Activated CD4-positive, alpha-beta T cell treated with anti-CD3 and anti-CD28 coated beads, Interleukin-2, Interleukin-4, amounts not matched to agents 100 ng/mL and 50 ng/mL, durations not matched to agents 16 hours and 8 hours (primary cell): ENCODE measurements at regions not wholly inside any gene's neighbourhood (a gene's known extent, or its start where the extent isn't known, plus 50 kb on each side); places are given as distances from the start of the nearest gene placed in this dataset.
"Not testable (repeated sequence)": the region's sequence is repeated elsewhere in the genome, so short reads cannot be mapped to it uniquely, and the experiment has no call there.

Source experiments
- DNase-seq: peaks from one replicate; pipeline ENCODE4 v3.0.0-alpha.2; 2020; ENCODE audit warnings: low spot score

DNA sequence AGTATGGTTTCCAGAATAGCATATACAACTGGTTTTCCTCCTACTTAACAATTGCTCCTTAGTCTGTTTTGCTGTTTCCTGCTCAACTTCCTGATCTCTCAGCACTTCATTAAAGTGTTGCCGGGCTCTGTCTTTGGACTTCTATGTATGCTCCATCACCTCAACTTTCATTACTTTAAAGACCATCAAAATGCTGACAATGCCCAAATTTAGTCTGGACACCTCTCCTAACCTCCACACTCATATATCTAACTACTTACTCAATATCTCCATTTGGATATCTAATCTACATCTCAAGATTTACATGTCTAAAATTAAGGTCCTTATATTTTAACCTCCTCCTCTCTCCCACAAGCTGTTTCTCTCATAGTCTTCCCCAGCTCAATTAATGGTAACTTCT, 54.4 kb upstream of the LGR5 start:
- no peak for DNase-seq

DNA sequence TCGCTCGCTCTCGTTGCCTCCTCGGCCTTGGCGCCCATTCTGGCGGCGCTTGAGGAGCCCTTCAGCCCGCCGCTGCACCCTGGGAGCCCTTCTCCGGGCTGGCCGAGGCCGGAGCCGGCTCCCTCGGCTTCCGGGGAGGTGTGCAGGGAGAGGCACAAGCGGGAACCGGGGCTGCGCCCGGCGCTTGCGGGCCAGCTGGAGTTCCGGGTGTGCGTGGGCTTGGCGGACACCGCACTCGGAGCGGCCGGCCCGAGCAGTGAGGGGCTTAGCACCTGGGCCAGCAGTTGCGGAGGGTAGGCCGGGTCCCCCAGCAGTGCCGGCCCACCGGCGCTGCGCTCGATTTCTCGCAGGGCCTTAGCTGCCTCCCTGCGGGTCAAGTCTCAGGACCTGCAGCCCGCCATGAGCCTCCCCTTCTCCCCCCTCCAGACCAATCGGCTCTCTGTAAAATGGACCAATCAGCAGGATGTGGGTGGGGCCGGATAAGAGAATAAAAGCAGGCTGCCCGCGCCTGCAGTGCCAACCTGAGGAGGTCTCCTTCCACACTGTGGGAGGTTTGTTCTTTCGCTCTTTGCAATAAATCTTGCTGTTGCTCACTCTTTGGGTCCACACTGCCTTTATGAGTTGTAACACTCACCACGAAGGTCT, 62.8 kb upstream of the LGR5 start:
- DNase-seq = not testable (repeated sequence)

DNA sequence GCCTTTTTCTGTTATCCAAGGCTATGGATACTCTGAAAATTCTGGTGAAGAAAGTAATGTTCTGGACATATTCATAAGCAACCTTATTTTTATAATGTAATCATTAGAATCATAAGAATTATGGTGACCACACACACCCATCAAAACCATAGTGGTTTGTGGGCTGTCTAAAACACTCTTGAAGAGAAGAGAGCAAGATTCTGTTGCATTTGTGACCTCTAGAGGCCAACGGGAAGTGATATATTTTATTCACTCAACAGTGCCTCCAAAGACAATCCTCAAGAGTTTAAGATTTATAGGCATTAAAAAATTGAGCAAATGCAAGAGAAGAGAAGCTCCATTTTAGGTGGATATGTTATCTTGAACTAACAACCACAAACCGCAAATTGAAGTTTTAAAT, 68.5 kb upstream of the LGR5 start:
- no peak for DNase-seq

DNA sequence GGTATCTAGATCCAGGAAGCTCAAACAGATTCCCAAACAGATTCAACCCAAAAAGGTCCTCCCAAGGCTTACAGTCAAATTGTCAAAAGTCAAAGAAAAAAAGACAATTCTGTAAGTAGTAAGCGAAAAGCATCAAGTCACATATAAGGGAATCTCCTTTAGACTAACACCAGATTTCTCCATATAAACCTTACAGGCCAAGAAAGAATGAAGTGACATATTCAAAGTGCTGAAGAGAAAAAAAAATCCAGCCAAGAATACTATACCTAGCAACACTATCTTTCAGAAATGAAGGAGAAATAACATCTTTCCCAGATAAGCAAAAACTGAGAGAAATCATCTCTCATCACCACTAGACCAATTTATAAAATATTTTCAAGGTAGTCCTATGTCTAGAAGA, 79.6 kb upstream of the LGR5 start:
- no peak for DNase-seq

DNA sequence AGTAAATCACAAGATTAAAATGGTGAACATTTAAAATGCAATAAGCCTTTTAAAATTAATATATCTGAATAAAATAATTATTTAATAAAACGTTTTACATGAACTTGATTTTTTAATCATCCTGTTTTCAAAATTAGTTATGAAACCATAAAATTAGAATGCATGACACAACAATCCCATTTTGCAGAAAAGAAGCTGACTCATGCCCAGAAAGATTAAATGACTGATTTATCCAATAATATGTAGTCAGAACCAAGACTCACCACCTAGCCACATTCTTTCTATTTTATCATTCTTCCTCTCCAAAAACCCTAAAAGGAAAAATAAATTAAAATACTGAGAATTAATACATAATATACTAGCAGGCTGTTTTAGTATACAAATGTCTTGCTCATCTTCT, 83.0 kb upstream of the LGR5 start:
- no peak for DNase-seq

DNA sequence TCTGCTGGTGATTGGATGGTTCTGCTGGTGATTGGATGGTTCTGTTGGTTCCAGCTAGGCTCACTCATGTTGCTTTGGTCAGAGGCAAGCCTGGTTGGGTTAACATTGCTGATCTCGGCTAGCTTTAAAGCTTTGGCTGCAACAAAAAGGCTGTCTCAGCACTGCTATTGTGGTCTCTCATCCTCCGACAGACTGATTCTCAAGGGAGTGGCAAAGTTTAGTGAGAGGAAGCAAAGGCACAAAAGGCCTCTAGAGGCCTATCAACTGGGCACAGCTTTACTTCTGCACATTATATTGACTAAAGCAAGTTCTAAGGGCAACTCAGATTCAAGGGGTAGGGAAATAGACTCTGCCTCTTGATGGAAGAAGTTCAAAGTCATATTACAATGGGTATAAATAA, 84.7 kb upstream of the LGR5 start:
- no peak for DNase-seq

DNA sequence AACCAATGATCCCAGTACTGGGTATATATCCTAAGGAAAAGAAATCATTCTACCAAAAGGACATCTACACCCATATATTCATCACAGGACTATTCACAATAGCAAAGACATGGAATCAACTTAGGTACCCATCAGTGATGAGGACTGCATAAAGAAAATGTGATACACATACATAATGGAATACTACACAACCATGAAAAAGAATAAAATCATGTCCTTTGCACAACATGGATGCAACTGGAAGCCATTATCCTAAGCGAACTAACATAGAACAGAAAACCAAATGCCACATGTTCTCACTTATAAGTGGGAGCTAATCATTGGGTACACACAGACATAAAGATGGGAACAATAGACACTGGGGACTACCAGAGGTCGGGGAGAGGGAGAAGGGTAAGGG, 86.0 kb upstream of the LGR5 start:
- DNase-seq = no peak

DNA sequence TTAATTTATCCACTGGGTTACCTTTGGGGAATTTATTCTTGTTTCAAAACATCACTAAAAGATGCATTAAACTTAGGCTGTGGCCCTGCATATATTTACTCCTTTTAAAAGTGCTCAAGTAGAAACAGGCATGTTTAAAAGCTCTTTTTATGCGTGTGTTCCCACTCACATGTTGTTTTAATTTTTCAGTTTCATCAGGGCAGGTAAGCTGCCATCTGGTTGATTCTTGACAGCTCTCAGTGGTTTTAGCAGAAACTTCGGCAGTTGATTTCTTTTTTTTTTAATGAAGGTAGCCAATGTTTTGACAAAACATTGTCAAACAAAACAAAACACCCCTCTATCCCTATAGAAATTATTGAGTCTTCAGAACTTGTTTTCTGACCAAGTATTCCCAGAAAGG, 89.6 kb upstream of the LGR5 start:
- no peak for DNase-seq

DNA sequence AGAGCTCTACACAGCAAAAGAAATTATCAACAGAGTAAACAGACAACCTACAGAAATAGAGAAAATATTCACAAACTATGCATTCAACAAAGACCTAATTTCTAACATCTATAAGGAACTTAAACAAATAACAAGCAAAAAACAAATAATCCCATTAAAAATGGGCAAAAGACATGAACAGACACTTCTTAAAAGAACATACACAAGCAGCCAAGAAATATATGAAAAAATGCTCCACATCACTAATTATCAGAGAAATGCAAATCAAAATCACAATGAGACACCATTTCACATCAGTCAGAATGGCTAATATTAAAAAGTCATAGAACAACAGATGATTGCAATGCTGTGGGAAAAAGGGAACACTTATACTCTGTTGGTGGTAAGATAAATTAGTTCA, 100.7 kb upstream of the LGR5 start:
- no peak for DNase-seq

DNA sequence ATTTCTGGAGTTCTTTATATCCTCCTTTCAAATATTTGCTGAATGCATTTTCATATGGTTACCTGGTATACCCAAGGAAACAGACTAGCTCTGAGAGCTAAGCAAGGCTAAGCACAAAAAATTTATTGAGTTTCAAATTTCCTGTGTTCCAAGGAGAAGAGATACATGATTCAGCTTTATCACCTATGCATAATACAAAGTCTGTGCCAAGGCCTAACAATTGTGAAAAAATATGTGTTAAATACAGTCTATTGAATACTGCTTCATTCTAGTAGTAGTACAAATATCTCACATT, 103.7 kb upstream of the LGR5 start:
- DNase-seq = no peak

DNA sequence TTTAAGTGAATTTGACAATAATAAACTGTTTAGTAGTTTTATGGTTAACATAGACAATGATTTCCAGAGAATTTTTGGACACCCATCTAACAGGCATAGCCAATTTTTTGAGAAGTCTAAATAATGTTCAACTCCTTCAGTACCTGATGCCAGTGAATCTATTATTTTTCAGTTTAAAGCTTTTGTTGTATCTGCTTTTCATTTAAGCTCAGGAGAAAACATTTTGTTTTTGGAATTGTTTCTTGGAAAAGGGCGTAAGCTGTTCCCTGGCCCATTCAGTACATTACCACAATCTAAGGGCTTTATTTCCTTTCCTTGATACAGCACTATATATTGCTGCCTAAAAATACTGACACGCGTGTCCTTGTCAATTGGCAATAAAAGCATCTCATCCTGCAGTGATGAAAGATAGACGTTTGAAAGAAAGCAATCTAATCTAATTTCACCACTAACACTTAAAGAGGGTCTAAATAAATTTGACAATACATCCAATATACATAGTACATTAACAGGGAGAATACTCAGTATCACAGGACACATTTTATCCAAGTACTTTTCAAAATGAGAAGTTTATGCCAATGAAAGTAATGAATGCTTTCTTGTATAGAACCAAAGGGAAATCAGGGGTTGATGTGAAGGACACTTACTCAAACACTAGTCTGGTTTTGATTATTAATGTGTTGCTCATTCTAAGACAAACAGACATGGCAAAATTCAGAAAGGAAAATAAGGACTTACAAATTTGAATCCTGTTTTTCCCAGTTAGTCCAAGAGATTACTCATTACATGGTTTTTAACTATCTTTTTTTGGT, 104.2 kb upstream of the LGR5 start:
- DNase-seq = no peak

DNA sequence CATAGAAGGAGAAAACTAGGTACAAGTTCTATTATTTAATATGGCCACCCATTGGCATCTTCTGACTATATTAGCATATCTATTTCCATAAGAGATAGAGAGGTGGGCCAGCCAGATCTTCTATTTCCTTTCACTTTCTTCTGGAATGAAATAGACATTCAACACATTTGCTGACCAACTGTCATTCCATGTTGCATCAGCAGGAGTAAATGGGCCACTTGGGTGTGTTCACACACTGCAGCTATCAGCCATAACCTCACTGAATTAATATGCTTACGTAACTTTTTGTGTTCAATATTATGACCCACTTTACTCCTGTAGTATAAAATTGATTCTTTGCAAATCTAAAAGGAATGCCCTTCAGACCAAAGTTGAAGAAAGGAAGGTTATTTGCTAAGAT, 106.2 kb upstream of the LGR5 start:
- DNase-seq = no peak

DNA sequence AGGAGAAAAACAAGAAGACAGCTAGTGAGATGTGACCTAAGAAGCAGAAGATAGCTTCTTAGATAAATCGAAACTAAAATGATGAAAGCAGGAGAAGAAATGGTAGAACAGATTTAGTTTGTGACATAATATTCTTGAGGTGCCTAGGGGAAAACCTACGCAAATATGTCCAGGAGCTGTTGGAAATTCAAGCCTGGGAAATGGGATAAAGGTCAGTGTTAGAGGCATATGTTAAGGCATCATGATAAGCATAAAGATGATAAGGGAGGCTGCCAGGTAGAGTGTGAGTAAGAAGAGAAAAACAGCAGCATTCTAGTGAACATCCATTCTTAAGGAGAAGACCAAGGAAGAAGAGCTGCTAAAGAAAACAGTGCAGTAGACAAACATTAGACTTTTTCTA, 109.6 kb upstream of the LGR5 start:
- DNase-seq = no peak

DNA sequence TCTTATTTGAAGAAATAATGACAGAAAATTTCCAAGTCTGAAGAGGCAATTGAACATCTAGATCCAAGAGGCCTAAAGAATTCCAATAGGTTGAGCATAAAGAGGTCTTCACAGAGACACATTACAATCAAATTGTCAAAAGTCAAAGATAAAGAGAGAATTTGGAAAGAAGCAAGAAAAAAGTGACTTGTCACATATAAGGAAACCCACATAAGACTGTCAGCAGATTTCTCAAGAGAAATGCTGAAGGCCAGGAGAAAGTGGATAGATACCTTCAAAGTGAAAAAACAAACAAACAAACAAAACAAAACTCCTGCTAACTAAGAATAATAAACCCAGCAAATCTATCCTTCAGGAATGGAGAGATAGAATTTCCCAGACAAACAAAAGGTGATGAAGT, 118.1 kb upstream of the LGR5 start:
- DNase-seq = no peak

DNA sequence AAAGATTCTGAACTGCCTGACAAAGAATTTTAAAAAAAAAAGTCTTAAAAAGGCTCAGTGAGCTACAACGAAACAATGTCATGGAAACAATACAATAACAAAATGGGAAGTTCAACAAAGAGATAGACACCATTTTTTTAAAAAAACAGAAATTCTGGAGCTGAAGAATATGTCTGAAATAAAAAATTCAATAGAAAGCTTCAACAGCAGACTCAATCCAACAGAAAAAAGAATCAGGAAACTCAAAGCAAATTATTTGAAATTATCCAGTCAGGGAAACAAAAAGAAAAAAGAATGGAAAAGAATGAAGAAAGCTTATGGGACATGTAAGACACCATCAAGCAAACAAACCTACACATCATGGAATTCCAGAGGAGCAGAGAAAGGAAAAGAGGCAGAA, 118.5 kb upstream of the LGR5 start:
- no peak for DNase-seq

DNA sequence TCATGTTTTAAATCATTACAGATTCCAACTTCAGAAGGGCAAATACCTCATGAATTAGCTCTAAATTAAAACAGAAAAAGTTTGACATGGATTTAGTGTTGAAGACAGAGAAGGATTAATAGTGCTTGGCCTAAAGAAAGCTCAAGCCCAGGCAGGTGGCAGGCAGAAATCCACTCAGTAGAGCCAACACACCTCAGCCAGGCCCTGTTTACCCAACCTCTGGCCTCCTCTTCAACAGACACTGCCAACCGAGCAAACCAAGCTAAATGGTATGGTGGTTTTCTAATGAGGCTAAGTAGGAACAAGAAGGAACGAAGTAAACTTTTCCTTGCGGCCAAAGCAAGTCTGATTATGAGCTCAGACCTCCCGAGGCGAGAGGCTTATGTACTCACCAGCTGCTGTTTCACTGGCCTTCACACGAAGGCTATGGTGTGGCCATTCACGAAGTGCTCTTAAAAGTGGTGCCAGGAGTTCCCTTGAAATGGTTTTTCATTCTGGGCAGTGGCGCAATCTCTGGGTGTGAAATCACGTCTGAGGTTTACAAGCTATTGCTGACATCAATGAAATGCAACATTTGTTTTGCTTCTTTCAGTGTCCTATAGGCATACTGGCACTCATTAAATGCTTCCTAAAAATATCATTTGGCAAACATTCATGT, 124.1 kb upstream of the LGR5 start:
- DNase-seq = no peak

DNA sequence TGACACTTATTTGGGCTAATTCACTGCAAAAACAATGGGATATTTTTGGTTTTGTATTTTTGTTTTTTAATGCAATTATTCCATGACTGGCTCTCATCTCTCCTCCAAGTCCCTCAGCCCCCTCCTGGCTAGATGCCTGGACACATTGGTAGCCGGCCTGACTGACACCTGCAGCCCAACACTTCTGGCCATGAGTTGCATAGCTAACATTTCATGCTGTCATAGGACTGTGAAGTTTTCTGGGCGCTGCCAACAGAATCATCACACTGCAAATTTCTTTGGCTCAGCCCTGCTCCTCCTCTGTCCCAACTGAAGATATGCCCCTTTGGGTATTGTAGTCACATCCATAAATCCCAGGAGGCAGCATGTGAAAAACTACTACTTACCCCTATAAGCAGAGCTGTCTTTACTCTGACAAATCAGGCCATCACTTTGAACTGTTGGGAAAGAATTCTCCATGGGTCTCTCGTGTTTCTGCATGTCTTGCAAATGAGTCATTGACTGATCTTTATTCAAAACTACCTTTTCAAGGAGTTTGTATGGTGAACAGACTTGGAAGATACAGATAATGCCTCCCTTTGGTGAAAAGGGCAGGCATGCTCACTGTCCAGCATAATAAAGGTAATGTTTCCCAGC, 126.7 kb upstream of the LGR5 start:
- DNase-seq = no peak

DNA sequence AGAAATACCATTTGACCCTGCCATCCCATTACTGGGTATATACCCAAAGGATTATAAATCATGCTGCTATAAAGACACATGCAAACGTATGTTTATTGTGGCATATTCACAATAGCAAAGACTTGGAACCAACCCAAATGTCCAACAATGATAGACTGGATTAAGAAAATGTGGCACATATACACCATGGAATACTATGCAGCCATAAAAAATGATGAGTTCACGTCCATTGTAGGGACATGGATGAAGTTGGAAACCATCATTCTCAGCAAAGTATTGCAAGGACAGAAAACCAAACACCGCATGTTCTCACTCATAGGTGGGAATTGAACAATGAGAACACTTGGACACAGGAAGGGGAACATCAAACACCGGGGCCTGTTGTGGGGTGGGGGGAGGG, 128.0 kb upstream of the LGR5 start:
- not testable (repeated sequence) for DNase-seq

DNA sequence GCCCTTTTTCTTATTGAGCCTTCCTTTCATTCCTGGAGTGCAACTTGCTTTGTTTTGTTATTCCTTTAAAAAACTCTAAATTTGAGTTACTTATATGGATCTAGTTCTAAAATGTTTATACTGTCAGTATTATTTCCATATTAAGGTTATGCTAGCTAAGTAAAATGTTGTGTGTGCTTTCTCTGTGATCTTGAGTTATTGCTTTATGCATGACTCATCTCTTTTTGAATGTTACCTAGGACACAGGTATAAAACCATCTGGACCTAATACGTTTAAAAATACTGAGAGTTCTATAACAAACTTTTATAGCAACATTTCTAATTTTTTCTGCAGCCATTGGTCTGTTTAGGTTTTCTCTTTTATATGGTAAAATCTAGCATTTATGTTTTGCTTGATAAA, 132.8 kb upstream of the LGR5 start:
- no peak for DNase-seq

DNA sequence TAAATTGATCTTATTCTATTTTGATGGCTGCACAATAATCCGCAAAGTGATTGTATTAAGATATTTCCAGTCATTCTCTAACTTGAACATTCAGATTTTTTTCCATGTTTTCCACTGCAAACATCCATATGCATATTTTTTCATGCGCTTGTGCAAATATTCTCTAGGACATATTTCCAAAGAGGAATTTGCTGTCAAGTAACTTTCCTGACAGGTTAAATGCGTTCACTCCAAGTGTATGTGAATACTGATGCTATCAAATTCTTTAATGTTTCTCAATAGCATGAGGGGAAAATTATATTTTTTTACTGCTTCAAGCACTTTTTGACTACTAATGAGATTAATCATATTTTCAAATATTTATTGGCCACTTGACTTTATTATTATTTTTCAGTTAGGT, 135.3 kb upstream of the LGR5 start:
- DNase-seq = no peak

DNA sequence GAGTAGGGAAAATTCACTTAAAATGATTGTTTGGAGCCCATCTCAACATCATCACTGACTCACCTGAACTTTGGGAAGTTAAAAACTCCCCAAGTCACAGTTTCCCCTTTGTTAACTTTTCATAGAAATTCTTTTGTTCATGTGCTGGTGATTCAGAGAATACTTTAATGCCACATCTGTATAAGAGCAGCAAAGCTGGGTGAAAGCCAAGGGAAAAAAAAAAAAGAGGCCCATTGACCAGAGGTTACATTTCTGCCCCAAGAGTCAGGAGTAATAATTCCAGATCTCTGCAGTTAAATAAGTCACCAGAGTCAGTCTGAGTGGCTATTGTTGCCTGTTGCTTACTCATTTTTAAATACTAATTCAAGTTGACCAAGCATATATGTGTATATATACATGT, 136.4 kb upstream of the LGR5 start:
- no peak for DNase-seq

DNA sequence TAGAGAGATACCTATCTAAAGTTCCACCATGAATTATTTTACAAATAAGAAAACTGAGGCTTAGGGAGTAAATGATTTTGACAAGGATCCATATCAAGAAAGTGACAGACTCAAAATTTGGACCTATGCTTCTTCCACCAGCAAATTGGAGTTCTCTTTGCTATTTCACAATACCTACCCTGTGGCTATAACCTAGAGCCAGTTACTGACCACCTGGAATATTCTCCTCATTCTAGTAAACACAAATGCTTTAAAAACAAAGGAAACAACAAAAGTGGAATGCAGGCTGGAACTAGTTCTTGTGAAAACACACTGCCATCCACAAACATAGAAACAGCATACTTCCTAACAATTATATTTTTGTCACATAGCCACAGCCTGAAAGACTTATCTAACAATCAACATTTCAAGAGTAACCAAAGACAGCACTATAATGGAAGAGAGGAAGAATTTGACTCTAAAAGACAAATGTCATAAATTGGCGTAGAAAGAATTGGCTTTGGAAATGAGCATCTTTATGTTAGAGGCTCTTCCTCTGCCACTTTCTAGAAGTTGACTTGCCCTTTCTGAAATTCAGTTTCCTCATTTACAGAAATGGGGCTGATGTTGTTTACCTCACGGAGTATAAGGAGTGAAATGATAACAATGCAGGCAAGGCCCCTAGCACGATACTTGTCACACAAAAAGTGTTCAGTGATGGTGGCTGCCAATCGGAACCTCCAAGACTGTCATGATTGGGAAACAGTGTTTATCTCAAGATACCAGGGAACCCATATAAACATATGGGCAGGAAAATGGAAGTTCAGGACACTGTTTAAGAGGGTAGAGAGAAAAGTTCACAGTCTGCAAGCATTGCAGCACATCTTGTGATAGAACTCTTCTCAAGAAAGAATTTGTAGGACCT, 138.6 kb upstream of the LGR5 start:
- no peak for DNase-seq
